GM12878 (cell line): ENCODE measurements at regions not wholly inside any gene's neighbourhood (a gene's known extent, or its start where the extent isn't known, plus 50 kb on each side); places are given as distances from the start of the nearest gene placed in this dataset.

Experiments
- ATAC-seq: fragments of 200-7000 bp; cut with Tn5 transposase; 3 replicates; pipeline ENCODE4 v1.9.1; 2020; ENCODE audit warnings: mild to moderate bottlenecking, moderate library complexity
- BruUV-seq: library from RNA; stranded (reverse); fragments of 400-500 nt; replicated peaks from 2 replicates; lab custom pipeline; 2021; lab: Mats Ljungman, UMichigan
- CTCF ChIA-PET: fragments of 300-600 bp; sonication (Branson Sonifier 250); formaldehyde crosslinking; extraction: SDS; loops from one replicate; lab custom pipeline; 2021; ENCODE audit warnings: inconsistent platforms; lab: Yijun Ruan, JAX
- POLR2A ChIA-PET: fragments of 350-600 bp; formaldehyde crosslinking; extraction: SDS; loops from one replicate; lab custom pipeline; 2021; ENCODE audit warnings: inconsistent platforms; lab: Charles Lee
- RAD21 ChIA-PET: fragments of 300-600 bp; sonication (Branson Sonifier 250); formaldehyde crosslinking; loops from one replicate; lab custom pipeline; 2023; ENCODE audit warnings: antibody characterized with exemption; ENCODE audit not compliant: unreplicated experiment; lab: Charles Lee
- SMC1A ChIA-PET: fragments of 300-600 bp; sonication (Branson Sonifier 250); formaldehyde crosslinking; loops from one replicate; lab custom pipeline; 2023; ENCODE audit not compliant: unreplicated experiment, uncharacterized antibody; lab: Charles Lee
- DNase-seq: peaks from one replicate; pipeline ENCODE4 v3.0.0-alpha.2; 2011; ENCODE audit warnings: low read depth, low spot score
- FAIRE-seq: peaks from 3 replicates; lab custom pipeline; 2011; peaks lifted over from hg19 to GRCh38; lab: Jason Lieb, UNC
- H2AFZ ChIP-seq: 2 replicates; pipeline ENCODE4 v1.6.0; 2011; ENCODE audit warnings: low read depth, low read length, control low read depth; ENCODE audit not compliant: control insufficient read depth
- H3K27ac ChIP-seq: 2 replicates; pipeline ENCODE4 v1.5.1; 2011; ENCODE audit warnings: control low read depth; ENCODE audit not compliant: control insufficient read depth, insufficient read depth
- H3K27me3 ChIP-seq, 2 experiments: replicated peaks in 1 of 2; 2 replicates each; pipeline versions ENCODE4 v1.6.0 to v1.6.1; 2011; ENCODE audit warnings: low read length in 1 of 2; ENCODE audit not compliant: control insufficient read depth in 2 of 2, insufficient read depth in 2 of 2
- H3K36me3 ChIP-seq, 2 experiments: 2 replicates each; pipeline ENCODE4 v1.5.1; 2011; ENCODE audit warnings: low read length in 1 of 2; ENCODE audit not compliant: control insufficient read depth in 2 of 2, insufficient read depth in 2 of 2
- H3K4me1 ChIP-seq: 2 replicates; pipeline ENCODE4 v1.6.1; 2011; ENCODE audit warnings: mild to moderate bottlenecking, low read length, moderate library complexity, mixed read lengths; ENCODE audit not compliant: control insufficient read depth, insufficient read depth
- H3K4me2 ChIP-seq: 2 replicates; pipeline ENCODE4 v1.6.0; 2011; ENCODE audit warnings: control low read depth; ENCODE audit not compliant: control insufficient read depth, insufficient read depth
- H3K4me3 ChIP-seq: fragments of 200-600 bp; sonication (generic); 2 replicates; pipeline ENCODE4 v1.5.1; 2016
- H3K79me2 ChIP-seq: 2 replicates; pipeline ENCODE4 v1.6.0; 2011; ENCODE audit warnings: low read length; ENCODE audit not compliant: control insufficient read depth, insufficient read depth
- H3K9ac ChIP-seq: 2 replicates; pipeline ENCODE4 v1.8.0; 2011; ENCODE audit warnings: low read length, control low read depth, mixed read lengths; ENCODE audit not compliant: control insufficient read depth, insufficient read depth
- H3K9me3 ChIP-seq: replicated peaks from 3 replicates; pipeline ENCODE4 v1.5.1; 2011; ENCODE audit warnings: mild to moderate bottlenecking, low read length; ENCODE audit not compliant: control insufficient read depth, insufficient read depth
- H4K20me1 ChIP-seq: 2 replicates; pipeline ENCODE4 v1.6.0; 2011; ENCODE audit not compliant: control insufficient read depth, insufficient read depth
- ASH2L ChIP-seq: fragments of 300-600, 200-600 bp; sonication (generic); IDR thresholded peaks from 2 replicates; pipeline ENCODE4 v1.6.1; 2017; ENCODE audit warnings: low read depth, mild to moderate bottlenecking, borderline replicate concordance
- ATF2 ChIP-seq: IDR thresholded peaks from 2 replicates; pipeline ENCODE4 v1.6.1; 2012; ENCODE audit warnings: low read length, inconsistent platforms
- BACH1 ChIP-seq: fragments of 450-650 bp; IDR thresholded peaks from 2 replicates; pipeline ENCODE4 v1.6.1; 2017; ENCODE audit warnings: mild to moderate bottlenecking, borderline replicate concordance
- BMI1 ChIP-seq: fragments of 450-650 bp; IDR thresholded peaks from 2 replicates; pipeline ENCODE4 v1.6.1; 2016; ENCODE audit warnings: mild to moderate bottlenecking, moderate library complexity, borderline replicate concordance
- CBFB ChIP-seq: IDR thresholded peaks from 2 replicates; pipeline ENCODE4 v1.6.1; 2016; ENCODE audit warnings: antibody characterized with exemption, low read depth
- CBX5 ChIP-seq: sonication (generic); IDR thresholded peaks from 2 replicates; pipeline ENCODE4 v1.6.1; 2016; ENCODE audit warnings: low read depth, moderate library complexity, mild to moderate bottlenecking, inconsistent platforms
- CEBPB ChIP-seq, 2 experiments: fragments of 150-350 bp in 1 of 2; IDR thresholded peaks; 2 replicates each; pipeline ENCODE4 v1.6.1; 2012 to 2014; ENCODE audit warnings: low read depth in 2 of 2, low read length in 2 of 2, borderline replicate concordance in 1 of 2, inconsistent platforms in 1 of 2
- DPF2 ChIP-seq: fragments of 450-650 bp; IDR thresholded peaks from 2 replicates; pipeline ENCODE4 v1.6.1; 2017; ENCODE audit warnings: mild to moderate bottlenecking
- E2F8 ChIP-seq: fragments of 450-650 bp; IDR thresholded peaks from 2 replicates; pipeline ENCODE4 v1.6.1; 2018; ENCODE audit warnings: mild to moderate bottlenecking, low read depth, moderate library complexity; ENCODE audit not compliant: partially characterized antibody
- MEF2A ChIP-seq: IDR thresholded peaks from 2 replicates; pipeline ENCODE4 v1.6.1; 2011; ENCODE audit warnings: low read depth, mild to moderate bottlenecking, low read length, moderate library complexity; ENCODE audit not compliant: insufficient read depth
- MTA3 ChIP-seq: IDR thresholded peaks from 2 replicates; pipeline ENCODE4 v1.6.1; 2012; ENCODE audit warnings: low read length, inconsistent platforms, borderline replicate concordance
- MYB ChIP-seq: fragments of 150-350 bp; IDR thresholded peaks from 2 replicates; pipeline ENCODE4 v1.6.1; 2014; ENCODE audit warnings: mild to moderate bottlenecking, low read depth, low read length, borderline replicate concordance
- PBX3 ChIP-seq: IDR thresholded peaks from 2 replicates; pipeline ENCODE4 v1.6.1; 2011; ENCODE audit warnings: mild to moderate bottlenecking, low read depth, low read length, moderate library complexity; ENCODE audit not compliant: insufficient replicate concordance
- RAD51 ChIP-seq: fragments of 450-650 bp; IDR thresholded peaks from 2 replicates; pipeline ENCODE4 v1.6.1; 2016; ENCODE audit warnings: moderate library complexity, mild to moderate bottlenecking, inconsistent platforms
- REST ChIP-seq: IDR thresholded peaks from 2 replicates; pipeline ENCODE4 v1.6.1; 2012; ENCODE audit warnings: mild to moderate bottlenecking, low read depth, low read length
- YBX1 ChIP-seq: fragments of 450-650 bp; IDR thresholded peaks from 2 replicates; pipeline ENCODE4 v1.6.1; 2016; ENCODE audit warnings: antibody characterized with exemption
- WGBS: methylation state at CpG from one replicate; pipeline ENCODE4 v1.1.6; 2016; ENCODE audit warnings: low lambda C conversion rate; ENCODE audit not compliant: insufficient replicate concordance, insufficient coverage; ENCODE audit errors: missing lambda C conversion rate; 5-methylcytosine and 5-hydroxymethylcytosine counted together
- in situ Hi-C: fragments of 300-500 bp; cut with MboI; formaldehyde crosslinking; loops from 9 replicates; pipeline ENCODE4 v1.14.3; 2018; ENCODE audit warnings: mixed read lengths
- intact Hi-C: fragments of 100-400 bp; cut with micrococcal nuclease; formaldehyde crosslinking; loops from one replicate; pipeline ENCODE4 v1.14.2; 2022; ENCODE audit not compliant: unreplicated experiment

GRCh38 chr18:1510542-1511179, 606.0 kb downstream of the ADCYAP1 start:
- Histone ChIP-seq H3K79me2 (no peaks in the 10 kb centered on the region), H3K9ac (no peak overlapping the region), H3K27ac (no peak overlapping the region), H3K4me3 (no peak overlapping the region), H2AFZ (no peak overlapping the region), H3K4me2 (no peak overlapping the region), H3K27me3 (no peaks in the 10 kb centered on the region), H3K4me1 (no peaks in the 10 kb centered on the region), H3K9me3 (no peaks in the 10 kb centered on the region), H3K36me3 (no peaks in the 10 kb centered on the region), H4K20me1 (no peaks in the 10 kb centered on the region)
- no TSS peak for BruUV-seq
- ChIA-PET POLR2A (no interaction called here), CTCF (no interaction called here), RAD21 (no interaction called here), SMC1A (no interaction called here)
- FAIRE-seq (no peak), ATAC-seq (no peak), DNase-seq (no peak)
- intact Hi-C loops (no loop called here), in situ Hi-C loops (no loop called here)
- WGBS = 13% methylated on average over 4 of the region's 4 CpGs
- TF ChIP-seq MEF2A (no peak), E2F8 (no peak), CBFB (no peak), MYB (no peak), CBX5 (no peak), ATF2 (no peak), DPF2 (no peak), BACH1 (no peak), MTA3 (no peak), REST (no peak), ASH2L (no peak), BMI1 (no peak), CEBPB (IDR thresholded peaks at IDR 0.05; ENCODE audit: borderline replicate concordance in 1 of 2, low read depth in 2 of 2, low read length in 2 of 2) (no peak), RAD51 (no peak), YBX1 (no peak), PBX3 (no peak)
